ENCODE measurements at regions not wholly inside any gene's neighbourhood (a gene's known extent, or its start where the extent isn't known, plus 50 kb on each side); places are given as distances from the start of the nearest gene placed in this dataset.

DNA sequence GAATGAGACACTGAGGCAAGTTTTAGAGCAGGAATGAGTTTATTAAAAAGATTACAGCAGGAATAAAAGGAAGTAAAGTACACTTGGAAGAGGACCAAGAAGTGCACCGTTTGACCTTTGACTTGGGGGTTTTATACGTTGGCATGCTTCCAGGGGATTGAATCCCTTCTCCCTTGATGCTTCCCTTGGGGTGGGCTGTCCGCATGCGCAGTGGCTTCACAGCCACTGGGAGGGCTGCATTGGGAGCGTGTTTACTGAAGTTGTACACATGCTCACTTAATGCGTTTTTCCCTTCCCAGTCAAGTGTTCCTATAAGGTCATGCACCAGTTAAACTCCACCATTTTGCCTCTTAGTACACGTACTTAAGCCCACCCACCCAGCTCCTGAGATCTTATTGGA is 72.4 kb upstream of the MARK1 start:
- TF ChIP-seq, protein P1, sequence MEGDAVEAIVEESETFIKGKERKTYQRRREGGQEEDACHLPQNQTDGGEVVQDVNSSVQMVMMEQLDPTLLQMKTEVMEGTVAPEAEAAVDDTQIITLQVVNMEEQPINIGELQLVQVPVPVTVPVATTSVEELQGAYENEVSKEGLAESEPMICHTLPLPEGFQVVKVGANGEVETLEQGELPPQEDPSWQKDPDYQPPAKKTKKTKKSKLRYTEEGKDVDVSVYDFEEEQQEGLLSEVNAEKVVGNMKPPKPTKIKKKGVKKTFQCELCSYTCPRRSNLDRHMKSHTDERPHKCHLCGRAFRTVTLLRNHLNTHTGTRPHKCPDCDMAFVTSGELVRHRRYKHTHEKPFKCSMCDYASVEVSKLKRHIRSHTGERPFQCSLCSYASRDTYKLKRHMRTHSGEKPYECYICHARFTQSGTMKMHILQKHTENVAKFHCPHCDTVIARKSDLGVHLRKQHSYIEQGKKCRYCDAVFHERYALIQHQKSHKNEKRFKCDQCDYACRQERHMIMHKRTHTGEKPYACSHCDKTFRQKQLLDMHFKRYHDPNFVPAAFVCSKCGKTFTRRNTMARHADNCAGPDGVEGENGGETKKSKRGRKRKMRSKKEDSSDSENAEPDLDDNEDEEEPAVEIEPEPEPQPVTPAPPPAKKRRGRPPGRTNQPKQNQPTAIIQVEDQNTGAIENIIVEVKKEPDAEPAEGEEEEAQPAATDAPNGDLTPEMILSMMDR (IDR thresholded peaks at IDR 0.05; ENCODE audit: unreplicated experiment), result no peak
- Mint-ChIP-seq H3K27ac (no peak overlapping the region), H3K4me1 (ENCODE audit: low read depth) (peaks cover 8% of the 10 kb centered on the region), H3K4me3 (ENCODE audit: low read depth) (no peak overlapping the region), H3K27me3 (peaks cover 7% of the 10 kb centered on the region), H3K9me3 (ENCODE audit: low read depth) (no peaks in the 10 kb centered on the region), H3K36me3 (ENCODE audit: insufficient read depth) (no peaks in the 10 kb centered on the region)
- no peak for DNase-seq (ENCODE audit: low spot score, unreplicated experiment)

DNA sequence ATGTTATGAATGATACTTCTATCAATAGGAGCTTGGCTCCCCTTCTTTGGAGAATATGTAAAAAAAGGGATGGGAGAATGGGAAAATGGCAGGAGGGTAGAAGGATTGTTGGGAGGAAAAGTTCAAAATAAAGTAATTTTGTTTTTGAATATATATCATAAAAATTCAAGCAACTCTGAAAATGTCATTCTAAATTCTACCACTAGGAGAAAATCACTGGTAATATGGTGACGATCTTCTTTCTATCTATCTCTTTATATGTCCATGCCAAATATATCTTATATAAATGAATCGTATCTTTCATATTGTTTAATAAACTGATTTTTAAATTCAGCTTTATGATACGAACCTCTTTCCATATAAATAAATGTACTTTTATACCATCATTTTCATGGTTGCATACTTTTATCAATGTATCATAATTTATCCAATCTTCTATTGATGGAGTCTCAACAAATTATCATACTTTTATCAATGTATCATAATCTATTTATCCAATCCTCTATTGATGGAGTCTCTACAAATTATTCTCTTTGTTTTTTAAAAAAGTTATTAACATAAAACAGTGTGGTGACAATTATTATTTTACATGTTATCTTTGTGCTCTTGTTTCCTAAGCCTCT is 73.7 kb upstream of the MARK1 start:
- H3K36me3 Mint-ChIP-seq (ENCODE audit: insufficient read depth), result no peaks in the 10 kb centered on the region
- TF ChIP-seq, protein P1 (IDR thresholded peaks at IDR 0.05; ENCODE audit: unreplicated experiment), result peak; percentile 48
- H3K27me3 Mint-ChIP-seq, result peaks cover 10% of the 10 kb centered on the region
- peaks cover 10% of the 10 kb centered on the region for H3K4me1 Mint-ChIP-seq (ENCODE audit: low read depth)
- no peaks in the 10 kb centered on the region for H3K9me3 Mint-ChIP-seq (ENCODE audit: low read depth)
- no peak overlapping the region for H3K4me3 Mint-ChIP-seq (ENCODE audit: low read depth)
- DNase-seq (ENCODE audit: low spot score, unreplicated experiment), result no peak
- H3K27ac Mint-ChIP-seq, result no peak overlapping the region

GRCh38 chr1:220453371-220453770 is 74.6 kb upstream of the MARK1 start:
- H3K4me1 Mint-ChIP-seq (ENCODE audit: low read depth), result peaks cover 10% of the 10 kb centered on the region
- no peak for DNase-seq (ENCODE audit: low spot score, unreplicated experiment)
- TF ChIP-seq, protein P1 (IDR thresholded peaks at IDR 0.05; ENCODE audit: unreplicated experiment), result no peak
- H3K27ac Mint-ChIP-seq, result no peak overlapping the region
- H3K9me3 Mint-ChIP-seq (ENCODE audit: low read depth), result no peaks in the 10 kb centered on the region
- H3K27me3 Mint-ChIP-seq, result peaks cover 10% of the 10 kb centered on the region
- H3K4me3 Mint-ChIP-seq (ENCODE audit: low read depth), result no peak overlapping the region
- H3K36me3 Mint-ChIP-seq (ENCODE audit: insufficient read depth), result no peaks in the 10 kb centered on the region

DNA sequence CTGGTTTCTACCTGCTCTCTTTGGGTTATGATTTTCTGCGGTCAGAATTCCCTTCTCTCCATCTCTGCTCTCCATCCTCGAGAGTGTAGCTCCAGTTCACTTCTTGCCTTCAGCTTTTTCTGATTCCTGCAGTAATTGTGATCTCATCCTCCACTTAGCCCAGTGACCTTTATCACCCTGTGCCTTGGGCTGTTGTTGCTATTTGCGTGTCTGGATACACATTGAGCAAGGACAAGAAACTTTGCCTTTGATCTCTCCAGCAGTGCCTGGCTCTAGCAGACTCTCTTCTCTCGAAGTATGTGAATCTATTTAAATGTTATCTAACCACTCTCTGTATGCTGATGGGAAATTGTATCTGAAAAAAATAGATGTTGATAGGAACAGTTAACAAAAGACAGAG is 76.4 kb upstream of the MARK1 start:
- no peak overlapping the region for H3K4me3 Mint-ChIP-seq (ENCODE audit: low read depth)
- H3K9me3 Mint-ChIP-seq (ENCODE audit: low read depth), result peaks cover 4% of the 10 kb centered on the region
- H3K4me1 Mint-ChIP-seq (ENCODE audit: low read depth), result peaks cover 12% of the 10 kb centered on the region
- peaks cover 10% of the 10 kb centered on the region for H3K27me3 Mint-ChIP-seq
- no peak for DNase-seq (ENCODE audit: low spot score, unreplicated experiment)
- no peaks in the 10 kb centered on the region for H3K36me3 Mint-ChIP-seq (ENCODE audit: insufficient read depth)
- TF ChIP-seq, protein P1 (IDR thresholded peaks at IDR 0.05; ENCODE audit: unreplicated experiment), result no peak
- peak overlapping the region; percentile 17 for H3K27ac Mint-ChIP-seq

DNA sequence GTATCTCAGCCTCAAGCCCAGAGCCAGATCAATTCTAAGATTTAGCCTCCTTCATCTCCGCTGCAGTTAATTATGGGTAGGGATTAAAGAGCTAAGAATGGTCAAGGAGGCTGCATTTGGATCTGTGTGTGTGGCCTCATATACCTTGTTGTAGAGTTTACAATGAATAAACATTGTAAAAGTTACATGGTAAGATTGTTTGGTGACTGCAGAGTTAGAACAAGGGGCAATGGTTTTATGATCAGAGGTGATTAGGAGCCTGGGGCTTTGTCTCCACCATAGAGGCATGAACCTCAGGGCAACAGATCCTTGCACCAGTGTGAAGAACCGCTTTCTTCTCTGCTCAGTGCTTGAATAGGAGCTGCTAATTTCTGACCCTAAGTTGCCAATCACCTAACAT is 77.0 kb upstream of the MARK1 start:
- Mint-ChIP-seq H3K4me3 (ENCODE audit: low read depth) (no peak overlapping the region), H3K27me3 (peaks cover 10% of the 10 kb centered on the region), H3K27ac (no peak overlapping the region), H3K9me3 (ENCODE audit: low read depth) (peaks cover 6% of the 10 kb centered on the region), H3K36me3 (ENCODE audit: insufficient read depth) (no peaks in the 10 kb centered on the region), H3K4me1 (ENCODE audit: low read depth) (peaks cover 12% of the 10 kb centered on the region)
- no peak for DNase-seq (ENCODE audit: low spot score, unreplicated experiment)
- TF ChIP-seq, protein P1 (IDR thresholded peaks at IDR 0.05; ENCODE audit: unreplicated experiment), result no peak
